ENCODE measurements at regions not wholly inside any gene's neighbourhood (a gene's known extent, or its start where the extent isn't known, plus 50 kb on each side); places are given as distances from the start of the nearest gene placed in this dataset.

- Histone ChIP-seq H3K4me1 (ENCODE audit: insufficient read depth, low read length) (peaks cover 11% of the 10 kb centered on the region), H3K9me3 (ENCODE audit: control insufficient read depth in 1 of 2, insufficient read depth in 1 of 2, low read length in 2 of 2) (peaks cover 0 to 5% of the 10 kb centered on the region in 2 experiments), H3K27me3 (ENCODE audit: control insufficient read depth in 1 of 2, insufficient read depth in 2 of 2, low read length in 2 of 2) (no peaks in the 10 kb centered on the region), H3K4me3 (ENCODE audit: low read length) (no peak overlapping the region), H3K27ac (ENCODE audit: low read depth in 1 of 2, low read length in 2 of 2) (no peak overlapping the region), H3K36me3 (ENCODE audit: insufficient read depth, low read length) (no peaks in the 10 kb centered on the region)
- ATAC-seq (ENCODE audit: poor library complexity), result no peak
- Mint-ChIP-seq H3K36me3 (ENCODE audit: low read depth) (no peaks in the 10 kb centered on the region), H3K4me1 (ENCODE audit: low read depth) (peaks cover 16% of the 10 kb centered on the region), H3K9me3 (no peaks in the 10 kb centered on the region), H3K27ac (no peak overlapping the region), H3K4me3 (no peak overlapping the region), H3K27me3 (peaks cover 6% of the 10 kb centered on the region)
- no peak for DNase-seq
- TF ChIP-seq CTCF (IDR thresholded peaks at IDR 0.05), result no peak
- ChIA-PET CTCF (no interaction called here), POLR2A (no interaction called here)
- intact Hi-C loops (cut with DNase I, micrococcal nuclease), result no loop called here
Observed at GRCh38 chr13:26473571-26474230, 83.8 kb upstream of the WASF3 start.

- Mint-ChIP-seq H3K9me3 (no peaks in the 10 kb centered on the region), H3K4me3 (no peak overlapping the region), H3K4me1 (ENCODE audit: low read depth) (peaks cover 16% of the 10 kb centered on the region), H3K27me3 (peaks cover 1% of the 10 kb centered on the region), H3K36me3 (ENCODE audit: low read depth) (no peaks in the 10 kb centered on the region), H3K27ac (no peak overlapping the region)
- Histone ChIP-seq H3K4me3 (ENCODE audit: low read length) (no peak overlapping the region), H3K9me3 (ENCODE audit: control insufficient read depth in 1 of 2, insufficient read depth in 1 of 2, low read length in 2 of 2) (peaks cover 0 to 5% of the 10 kb centered on the region in 2 experiments), H3K4me1 (ENCODE audit: insufficient read depth, low read length) (peaks cover 11% of the 10 kb centered on the region), H3K27ac (ENCODE audit: low read depth in 1 of 2, low read length in 2 of 2) (no peak overlapping the region), H3K27me3 (ENCODE audit: control insufficient read depth in 1 of 2, insufficient read depth in 2 of 2, low read length in 2 of 2) (no peaks in the 10 kb centered on the region), H3K36me3 (ENCODE audit: insufficient read depth, low read length) (no peaks in the 10 kb centered on the region)
- intact Hi-C loops (cut with DNase I, micrococcal nuclease), result no loop called here
- DNase-seq (no peak), ATAC-seq (ENCODE audit: poor library complexity) (no peak)
- ChIA-PET CTCF (no interaction called here), POLR2A (no interaction called here)
- no peak for TF ChIP-seq CTCF (IDR thresholded peaks at IDR 0.05)
Observed at GRCh38 chr13:26474286-26474685, 83.2 kb upstream of the WASF3 start.

GRCh38 chr13:26475176-26476110 lies 82.0 kb upstream of the WASF3 start:
- POLR2A ChIA-PET, result interaction anchor here (1.5 kb wide), 1 partner anchor 289 kb away, joined by 5 read pairs; no protein-coding TSS in a partner anchor
- H3K4me3 Mint-ChIP-seq, result no peak overlapping the region
- intact Hi-C loops (cut with DNase I, micrococcal nuclease), result no loop called here

More at GRCh38 chr13:26475176-26476110, 82.0 kb upstream of the WASF3 start:
- ATAC-seq (ENCODE audit: poor library complexity) (no peak), DNase-seq (no peak)
- Histone ChIP-seq H3K9me3 (ENCODE audit: control insufficient read depth in 1 of 2, insufficient read depth in 1 of 2, low read length in 2 of 2) (peaks cover 0 to 5% of the 10 kb centered on the region in 2 experiments), H3K4me3 (ENCODE audit: low read length) (no peak overlapping the region), H3K27ac (ENCODE audit: low read depth in 1 of 2, low read length in 2 of 2) (no peak overlapping the region), H3K36me3 (ENCODE audit: insufficient read depth, low read length) (no peaks in the 10 kb centered on the region), H3K4me1 (ENCODE audit: insufficient read depth, low read length) (peaks cover 11% of the 10 kb centered on the region), H3K27me3 (ENCODE audit: control insufficient read depth in 1 of 2, insufficient read depth in 2 of 2, low read length in 2 of 2) (no peaks in the 10 kb centered on the region)
- Mint-ChIP-seq H3K27me3 (no peaks in the 10 kb centered on the region), H3K4me1 (ENCODE audit: low read depth) (peaks cover 16% of the 10 kb centered on the region), H3K9me3 (no peaks in the 10 kb centered on the region), H3K36me3 (ENCODE audit: low read depth) (no peaks in the 10 kb centered on the region), H3K27ac (no peak overlapping the region)
- CTCF ChIA-PET, result no interaction called here
- no peak for TF ChIP-seq CTCF (IDR thresholded peaks at IDR 0.05)
